Mammary epithelial cell (primary cell): ENCODE measurements at regions not wholly inside any gene's neighbourhood (a gene's known extent, or its start where the extent isn't known, plus 50 kb on each side); places are given as distances from the start of the nearest gene placed in this dataset.

Experiments
- CTCF ChIP-seq, 2 donors: IDR thresholded peaks in 1 of 2; conservative IDR thresholded peaks in 1 of 2; 2 replicates each; pipeline ENCODE4 v1.5.1; 2011 to 2012; ENCODE audit warnings: inconsistent platforms in 2 of 2, low read length in 2 of 2, mild to moderate bottlenecking in 2 of 2, control low read depth in 1 of 2, low read depth in 1 of 2; ENCODE audit not compliant: insufficient read depth in 1 of 2; ENCODE audit errors: extremely low read depth in 1 of 2
- EZH2 ChIP-seq: IDR thresholded peaks from 2 replicates; pipeline ENCODE4 v1.6.1; 2012; ENCODE audit warnings: low read length, inconsistent platforms, borderline replicate concordance

- no peak for TF ChIP-seq CTCF (conservative IDR thresholded peaks at IDR 0.05 in 1 of 2, IDR thresholded peaks at IDR 0.05 in 1 of 2; ENCODE audit: extremely low read depth in 1 of 2, insufficient read depth in 1 of 2, low read depth in 1 of 2, low read length in 2 of 2)
- TF ChIP-seq EZH2 = no peak
Observed at GRCh38 chr2:8118940-8119781, 562.7 kb upstream of the ID2 start.
